HEK293 (cell line): ENCODE measurements at regions not wholly inside any gene's neighbourhood (a gene's known extent, or its start where the extent isn't known, plus 50 kb on each side); places are given as distances from the start of the nearest gene placed in this dataset.

Source experiments
- CTCF ChIA-PET: fragments of 350-600 bp; formaldehyde crosslinking; extraction: SDS; loops from one replicate; lab custom pipeline; 2021; ENCODE audit warnings: antibody characterized with exemption; lab: Yijun Ruan, JAX
- POLR2A ChIA-PET: fragments of 300-600 bp; formaldehyde crosslinking; extraction: SDS; loops from one replicate; lab custom pipeline; 2020; ENCODE audit warnings: antibody characterized with exemption, inconsistent platforms; lab: Yijun Ruan, JAX
- H3K27ac ChIP-seq: fragments of 200-500 bp; sonication (Bioruptor generic); 2 replicates; pipeline ENCODE4 v1.5.1; 2014; ENCODE audit warnings: low read depth, low read length, control low read depth, inconsistent platforms; ENCODE audit errors: extremely low read depth
- H3K36me3 ChIP-seq, 2 experiments: fragments of 200-500 bp in 1 of 2; sonication (Bioruptor generic) in 1 of 2; 1 replicate in 1 of 2; 2 replicates in 1 of 2; pipeline ENCODE4 v1.5.1; 2014 to 2017; ENCODE audit warnings: inconsistent platforms in 2 of 2, low read length in 2 of 2; ENCODE audit not compliant: control insufficient read depth in 2 of 2, insufficient read depth in 1 of 2
- H3K4me1 ChIP-seq: fragments of 200-500 bp; sonication (Bioruptor generic); 2 replicates; pipeline ENCODE4 v1.5.1; 2014; ENCODE audit warnings: mild to moderate bottlenecking, low read length, inconsistent platforms; ENCODE audit not compliant: control insufficient read depth, insufficient read depth
- H3K4me3 ChIP-seq: 2 replicates; pipeline ENCODE4 v1.5.1; 2011; ENCODE audit warnings: low read depth, mild to moderate bottlenecking, control low read depth, low read length, moderate library complexity
- H3K9me3 ChIP-seq: fragments of 200-500 bp; sonication (Bioruptor generic); 2 replicates; pipeline ENCODE4 v1.5.1; 2014; ENCODE audit warnings: low read depth, low read length, inconsistent platforms; ENCODE audit not compliant: control insufficient read depth, insufficient read depth
- BCL11A ChIP-seq: fragments of 450-650 bp; formaldehyde crosslinking; IDR thresholded peaks from 2 replicates; pipeline ENCODE4 v1.5.1; 2016; ENCODE audit warnings: low read depth, missing biosample characterization, missing genetic modification characterization
- BCL11B ChIP-seq: fragments of 450-650 bp; formaldehyde crosslinking; IDR thresholded peaks from 2 replicates; pipeline ENCODE4 v1.5.1; 2016; ENCODE audit warnings: low read depth, missing biosample characterization, missing genetic modification characterization
- EGR2 ChIP-seq: fragments of 450-650 bp; formaldehyde crosslinking; IDR thresholded peaks from 2 replicates; pipeline ENCODE4 v1.5.1; 2016; ENCODE audit warnings: low read depth, missing biosample characterization, missing genetic modification characterization
- FEZF1 ChIP-seq: fragments of 450-650 bp; formaldehyde crosslinking; IDR thresholded peaks from 2 replicates; pipeline ENCODE4 v1.5.1; 2016; ENCODE audit warnings: missing biosample characterization, missing genetic modification characterization
- KLF10 ChIP-seq: fragments of 450-650 bp; IDR thresholded peaks from 2 replicates; pipeline ENCODE4 v1.5.1; 2018; ENCODE audit warnings: missing biosample characterization, mild to moderate bottlenecking, missing genetic modification characterization
- OSR2 ChIP-seq: fragments of 450-650 bp; formaldehyde crosslinking; IDR thresholded peaks from 2 replicates; pipeline ENCODE4 v1.5.1; 2016; ENCODE audit warnings: missing biosample characterization, missing genetic modification characterization
- RBAK ChIP-seq: fragments of 450-650 bp; formaldehyde crosslinking; IDR thresholded peaks from 2 replicates; pipeline ENCODE4 v1.5.1; 2016; ENCODE audit warnings: missing biosample characterization, missing genetic modification characterization
- REPIN1 ChIP-seq: fragments of 450-650 bp; formaldehyde crosslinking; IDR thresholded peaks from 2 replicates; pipeline ENCODE4 v1.5.1; 2017; ENCODE audit warnings: missing biosample characterization, missing genetic modification characterization, low read depth
- REST ChIP-seq: fragments of 450-650 bp; formaldehyde crosslinking; IDR thresholded peaks from 2 replicates; pipeline ENCODE4 v1.5.1; 2016; ENCODE audit warnings: missing biosample characterization, missing genetic modification characterization
- SP7 ChIP-seq: fragments of 450-650 bp; formaldehyde crosslinking; IDR thresholded peaks from 2 replicates; pipeline ENCODE4 v1.5.1; 2016; ENCODE audit warnings: missing biosample characterization, missing genetic modification characterization
- TCF7L2 ChIP-seq: IDR thresholded peaks from 2 replicates; pipeline ENCODE4 v1.6.1; 2011; ENCODE audit warnings: low read depth, mild to moderate bottlenecking, inconsistent platforms, low read length, moderate library complexity, borderline replicate concordance
- YY1 ChIP-seq: fragments of 450-650 bp; formaldehyde crosslinking; IDR thresholded peaks from 2 replicates; pipeline ENCODE4 v1.5.1; 2018; ENCODE audit warnings: missing biosample characterization, missing genetic modification characterization
- ZBTB1 ChIP-seq: fragments of 450-650 bp; formaldehyde crosslinking; IDR thresholded peaks from 2 replicates; pipeline ENCODE4 v1.5.1; 2016; ENCODE audit warnings: missing biosample characterization, missing genetic modification characterization
- ZEB2 ChIP-seq: fragments of 450-650 bp; formaldehyde crosslinking; IDR thresholded peaks from 2 replicates; pipeline ENCODE4 v1.5.1; 2016; ENCODE audit warnings: missing biosample characterization, missing genetic modification characterization
- ZFHX2 ChIP-seq: fragments of 450-650 bp; formaldehyde crosslinking; conservative IDR thresholded peaks from 2 replicates; pipeline ENCODE4 v1.5.1; 2016; ENCODE audit warnings: missing biosample characterization, missing genetic modification characterization
- ZNF112 ChIP-seq: fragments of 450-650 bp; formaldehyde crosslinking; IDR thresholded peaks from 2 replicates; pipeline ENCODE4 v1.5.0; 2017; ENCODE audit warnings: missing biosample characterization, missing genetic modification characterization
- ZNF121 ChIP-seq: fragments of 450-650 bp; formaldehyde crosslinking; IDR thresholded peaks from 2 replicates; pipeline ENCODE4 v1.5.1; 2016; ENCODE audit warnings: missing biosample characterization, missing genetic modification characterization
- ZNF157 ChIP-seq: fragments of 450-650 bp; formaldehyde crosslinking; IDR thresholded peaks from 2 replicates; pipeline ENCODE4 v1.5.1; 2016; ENCODE audit warnings: missing biosample characterization, missing genetic modification characterization
- ZNF23 ChIP-seq: fragments of 450-650 bp; formaldehyde crosslinking; IDR thresholded peaks from 2 replicates; pipeline ENCODE4 v1.5.1; 2016; ENCODE audit warnings: missing biosample characterization, missing genetic modification characterization, borderline replicate concordance
- ZNF26 ChIP-seq: fragments of 450-650 bp; formaldehyde crosslinking; IDR thresholded peaks from 2 replicates; pipeline ENCODE4 v1.5.1; 2016; ENCODE audit warnings: missing biosample characterization, missing genetic modification characterization
- ZNF501 ChIP-seq: fragments of 450-650 bp; formaldehyde crosslinking; IDR thresholded peaks from 2 replicates; pipeline ENCODE4 v1.5.1; 2016; ENCODE audit warnings: missing biosample characterization, missing genetic modification characterization
- ZNF529 ChIP-seq: fragments of 450-650 bp; formaldehyde crosslinking; IDR thresholded peaks from 2 replicates; pipeline ENCODE4 v1.5.1; 2017; ENCODE audit warnings: missing genetic modification characterization, missing biosample characterization; ENCODE audit not compliant: insufficient replicate concordance
- ZNF548 ChIP-seq: fragments of 450-650 bp; formaldehyde crosslinking; IDR thresholded peaks from 2 replicates; pipeline ENCODE4 v1.5.1; 2016; ENCODE audit warnings: missing biosample characterization, missing genetic modification characterization
- ZNF555 ChIP-seq: fragments of 450-650 bp; formaldehyde crosslinking; conservative IDR thresholded peaks from 2 replicates; pipeline ENCODE4 v1.5.1; 2017; ENCODE audit warnings: missing biosample characterization, mild to moderate bottlenecking, missing genetic modification characterization, inconsistent platforms
- ZNF629 ChIP-seq: fragments of 450-650 bp; formaldehyde crosslinking; IDR thresholded peaks from 2 replicates; pipeline ENCODE4 v1.5.1; 2017; ENCODE audit warnings: missing biosample characterization, missing genetic modification characterization
- ZNF792 ChIP-seq: fragments of 450-650 bp; formaldehyde crosslinking; IDR thresholded peaks from 2 replicates; pipeline ENCODE4 v1.5.1; 2016; ENCODE audit warnings: missing biosample characterization, missing genetic modification characterization
- ZNF837 ChIP-seq: fragments of 450-650 bp; formaldehyde crosslinking; IDR thresholded peaks from 2 replicates; pipeline ENCODE4 v1.5.1; 2016; ENCODE audit warnings: missing biosample characterization, missing genetic modification characterization
- ZSCAN30 ChIP-seq: fragments of 450-650 bp; IDR thresholded peaks from 2 replicates; pipeline ENCODE4 v1.5.1; 2018; ENCODE audit warnings: missing biosample characterization, mild to moderate bottlenecking, missing genetic modification characterization, moderate library complexity
- ZSCAN5A ChIP-seq: fragments of 450-650 bp; formaldehyde crosslinking; IDR thresholded peaks from 2 replicates; pipeline ENCODE4 v1.5.1; 2016; ENCODE audit warnings: missing biosample characterization, missing genetic modification characterization

- no peak overlapping the region for H3K27ac ChIP-seq
- ChIA-PET POLR2A (interaction anchor here (0.9 kb wide), 1 partner anchor 24 kb away, joined by 3 read pairs; no protein-coding TSS in a partner anchor), CTCF (no interaction called here)
- no peaks in the 10 kb centered on the region for H3K4me1 ChIP-seq
- no peak overlapping the region for H3K4me3 ChIP-seq
- TF ChIP-seq ZNF112 = no peak
- TF ChIP-seq BCL11B (tag by site-specific recombination) = no peak
- no peak for TF ChIP-seq ZNF157 (tag by site-specific recombination)
- TF ChIP-seq ZNF529 = no peak
- TF ChIP-seq REPIN1 (tag by site-specific recombination) = no peak
- no peak for TF ChIP-seq TCF7L2
- no peak for TF ChIP-seq ZNF629 (tag by site-specific recombination)
- no peak for TF ChIP-seq OSR2 (tag by site-specific recombination)
- TF ChIP-seq ZNF837 (tag by site-specific recombination) = no peak
- TF ChIP-seq ZNF121 (tag by site-specific recombination) = no peak
- no peak for TF ChIP-seq ZSCAN30 (tag by site-specific recombination)
- TF ChIP-seq REST (tag by site-specific recombination) = no peak
- TF ChIP-seq FEZF1 (tag by site-specific recombination) = no peak
- no peak for TF ChIP-seq ZNF548 (tag by site-specific recombination)
- no peak for TF ChIP-seq ZSCAN5A
- H3K36me3 ChIP-seq = no peaks in the 10 kb centered on the region
- no peaks in the 10 kb centered on the region for H3K9me3 ChIP-seq
These were observed 636.6 kb upstream of the MMS22L start for GRCh38 chr6:97919631-97920030.

- Histone ChIP-seq H3K4me1 (no peaks in the 10 kb centered on the region), H3K9me3 (no peaks in the 10 kb centered on the region), H3K4me3 (no peak overlapping the region), H3K36me3 (no peaks in the 10 kb centered on the region), H3K27ac (no peak overlapping the region)
- CTCF ChIA-PET = no interaction called here
- no peak for TF ChIP-seq ZNF23
- POLR2A ChIA-PET = no interaction called here
These were observed 640.2 kb upstream of the MMS22L start for GRCh38 chr6:97923249-97923648.

GRCh38 chr6:97925504-97925903 is 642.5 kb upstream of the MMS22L start:
- no peaks in the 10 kb centered on the region for H3K4me1 ChIP-seq
- TF ChIP-seq ZNF26 = no peak
- TF ChIP-seq ZNF555 (tag by site-specific recombination) = no peak
- TF ChIP-seq ZNF792 (tag by site-specific recombination) = no peak
- TF ChIP-seq RBAK (tag by site-specific recombination) = no peak
- TF ChIP-seq EGR2 (tag by site-specific recombination) = no peak
- no peak for TF ChIP-seq ZBTB1 (tag by site-specific recombination)
- TF ChIP-seq BCL11A (tag by site-specific recombination) = no peak
- no peak for TF ChIP-seq SP7 (tag by site-specific recombination)
- TF ChIP-seq KLF10 = no peak
- TF ChIP-seq YY1 = no peak
- no peak for TF ChIP-seq ZEB2 (tag by site-specific recombination)
- no peak for TF ChIP-seq ZNF157 (tag by site-specific recombination)
- TF ChIP-seq ZFHX2 (tag by site-specific recombination) = no peak
- no peak for TF ChIP-seq ZNF501 (tag by site-specific recombination)
- TF ChIP-seq, all 188 proteins: peak for 0
- H3K36me3 ChIP-seq = no peaks in the 10 kb centered on the region
- H3K4me3 ChIP-seq = no peak overlapping the region
- ChIA-PET POLR2A (no interaction called here), CTCF (interaction anchor here (0.5 to 1.0 kb wide), 5 partner anchors 200 to 640 kb away, joined by 3 to 4 read pairs (median 3); no protein-coding TSS in a partner anchor)
- H3K9me3 ChIP-seq = no peaks in the 10 kb centered on the region
- H3K27ac ChIP-seq = no peak overlapping the region
